ENCODE measurements at regions not wholly inside any gene's neighbourhood (a gene's known extent, or its start where the extent isn't known, plus 50 kb on each side); places are given as distances from the start of the nearest gene placed in this dataset.

DNA sequence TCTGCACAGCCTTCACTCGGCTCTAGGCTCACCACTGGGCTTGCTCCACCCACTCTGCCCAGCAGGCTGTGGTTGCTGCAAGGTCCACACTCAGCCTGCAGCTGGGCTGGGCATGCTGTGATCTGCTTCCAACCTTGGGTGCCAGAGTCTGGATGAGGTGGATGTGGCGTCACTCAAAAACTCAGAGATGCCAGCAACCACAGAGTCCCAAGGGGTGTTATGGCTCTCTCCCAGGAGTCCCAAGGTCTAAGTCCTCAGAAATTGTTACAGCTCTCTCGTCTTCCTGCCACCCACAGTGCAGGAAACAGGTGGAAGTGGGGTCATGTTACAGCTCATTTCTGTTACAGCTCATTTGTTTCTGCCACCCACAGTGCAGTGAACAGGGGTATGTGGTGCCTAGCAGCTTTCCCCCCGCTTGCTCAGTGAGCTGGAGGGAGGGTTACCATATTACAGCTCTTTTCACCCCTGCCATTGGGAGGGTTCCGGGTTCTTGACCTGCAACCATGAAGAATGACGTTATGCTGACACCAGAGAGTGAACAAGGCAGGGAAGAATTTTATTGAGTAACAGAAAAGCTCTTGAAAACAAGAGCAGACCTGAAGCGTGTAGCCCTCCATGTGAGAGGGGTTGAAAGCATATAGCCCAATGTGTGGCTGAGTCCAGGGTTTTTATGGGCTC, 893.9 kb downstream of the PCDH7 start:
- TF ChIP-seq CREB1 (IDR thresholded peaks at IDR 0.05; ENCODE audit: low read depth) (peak; percentile 42; the same call in 1 of the 2 replicates), RAD21 (IDR thresholded peaks at IDR 0.05; ENCODE audit: low read depth) (no peak; the same call in 1 of the 2 replicates), FOXM1 (IDR thresholded peaks at IDR 0.05; ENCODE audit: borderline replicate concordance, low read depth) (peak; percentile 88), TAF1 (IDR thresholded peaks at IDR 0.05; ENCODE audit: low read depth) (no peak), CEBPB (IDR thresholded peaks at IDR 0.05) (peak; percentile 60; the same call in 1 of the 2 replicates)
- TF ChIP-seq, protein P1, sequence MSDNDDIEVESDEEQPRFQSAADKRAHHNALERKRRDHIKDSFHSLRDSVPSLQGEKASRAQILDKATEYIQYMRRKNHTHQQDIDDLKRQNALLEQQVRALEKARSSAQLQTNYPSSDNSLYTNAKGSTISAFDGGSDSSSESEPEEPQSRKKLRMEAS (IDR thresholded peaks at IDR 0.05), result peak; percentile 32
